T-helper 9 cell (primary cell): ENCODE measurements at regions not wholly inside any gene's neighbourhood (a gene's known extent, or its start where the extent isn't known, plus 50 kb on each side); places are given as distances from the start of the nearest gene placed in this dataset.

Experiments used
- DNase-seq: peaks from one replicate; pipeline ENCODE4 v3.0.0-alpha.2; 2020

DNA sequence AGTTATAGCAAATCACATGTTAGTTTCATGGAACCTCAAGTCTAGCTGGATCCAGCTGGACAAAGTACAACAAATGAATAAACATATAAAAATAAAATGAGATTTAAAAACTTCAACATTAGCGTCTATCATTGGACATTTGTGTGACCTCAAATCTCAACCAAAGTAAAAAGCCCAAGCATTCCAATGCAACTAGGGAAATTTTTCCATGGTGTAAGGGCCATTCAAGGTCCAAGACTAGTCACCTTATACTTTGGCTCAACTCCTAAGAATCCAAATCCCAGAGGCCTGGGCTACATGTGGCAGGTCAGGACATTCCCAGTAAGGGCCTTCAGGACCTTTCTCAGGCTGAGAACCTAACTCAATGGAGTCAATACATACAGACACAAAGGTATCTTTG, 137.4 kb upstream of the DMAC1 start:
- DNase-seq, result no peak

DNA sequence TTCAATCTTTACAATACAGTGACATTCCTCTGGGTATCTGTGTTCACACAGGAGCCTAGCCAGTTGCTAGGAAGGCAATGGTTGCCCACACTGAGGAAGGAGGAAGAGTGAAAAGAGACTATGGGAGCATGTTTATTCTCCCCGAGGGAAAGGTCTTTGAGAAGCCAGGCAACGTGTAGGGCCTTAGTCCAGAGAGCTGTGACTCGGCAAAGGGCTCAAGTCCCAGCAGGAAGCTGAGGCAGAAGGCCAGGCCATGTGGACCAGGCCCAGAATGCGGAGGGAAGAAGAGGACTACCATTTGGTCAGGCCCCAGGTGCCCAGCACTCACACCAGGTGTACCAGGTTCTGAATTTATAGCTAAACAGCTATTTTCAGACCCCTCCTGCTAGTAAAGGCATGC, 136.6 kb upstream of the DMAC1 start:
- peak; percentile 1 for DNase-seq

GRCh38 chr9:7935681-7936080, 136.1 kb upstream of the DMAC1 start:
- no peak for DNase-seq

DNA sequence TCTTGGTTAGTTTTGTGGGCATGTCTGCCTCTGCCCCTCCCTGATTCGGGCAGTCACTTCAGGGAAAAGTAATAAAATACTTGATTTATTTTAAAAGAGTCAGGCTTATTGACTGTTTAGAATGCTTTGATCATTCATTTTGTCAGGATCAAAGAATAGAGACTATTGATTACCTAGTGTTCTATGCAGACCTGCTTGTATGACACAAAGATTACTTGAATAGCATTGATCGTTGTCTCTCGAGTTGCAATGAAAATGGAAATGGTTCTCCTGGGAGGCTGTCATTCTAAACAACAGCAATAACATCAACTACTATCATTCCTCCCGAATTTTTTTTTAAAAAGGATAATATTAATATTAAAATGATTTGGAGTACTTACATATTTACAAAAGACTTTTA, 133.2 kb upstream of the DMAC1 start:
- no peak for DNase-seq

DNA sequence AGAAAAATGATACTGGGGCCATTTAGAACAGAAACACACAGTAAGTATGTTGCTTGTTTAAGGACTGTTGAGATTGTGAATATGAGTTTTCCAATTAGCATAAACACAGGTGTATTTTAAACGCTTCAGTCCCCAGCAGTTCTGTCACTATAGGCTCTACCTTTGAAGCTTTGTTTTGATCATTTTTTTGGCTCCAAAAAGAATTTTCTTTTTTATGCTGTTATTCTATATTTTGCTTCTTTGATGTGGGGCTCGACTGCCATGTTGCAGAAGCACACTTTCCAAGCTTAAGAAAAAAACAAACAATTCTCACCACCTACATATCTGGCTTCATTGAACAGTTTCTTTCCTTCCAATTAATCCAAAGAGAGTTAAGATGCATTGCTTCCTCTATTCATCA, 131.0 kb upstream of the DMAC1 start:
- no peak for DNase-seq

GRCh38 chr9:7921545-7922197, 122.1 kb upstream of the DMAC1 start:
- DNase-seq, result no peak

- DNase-seq, result no peak
Observed at GRCh38 chr9:7912037-7912535, 112.5 kb upstream of the DMAC1 start.

DNA sequence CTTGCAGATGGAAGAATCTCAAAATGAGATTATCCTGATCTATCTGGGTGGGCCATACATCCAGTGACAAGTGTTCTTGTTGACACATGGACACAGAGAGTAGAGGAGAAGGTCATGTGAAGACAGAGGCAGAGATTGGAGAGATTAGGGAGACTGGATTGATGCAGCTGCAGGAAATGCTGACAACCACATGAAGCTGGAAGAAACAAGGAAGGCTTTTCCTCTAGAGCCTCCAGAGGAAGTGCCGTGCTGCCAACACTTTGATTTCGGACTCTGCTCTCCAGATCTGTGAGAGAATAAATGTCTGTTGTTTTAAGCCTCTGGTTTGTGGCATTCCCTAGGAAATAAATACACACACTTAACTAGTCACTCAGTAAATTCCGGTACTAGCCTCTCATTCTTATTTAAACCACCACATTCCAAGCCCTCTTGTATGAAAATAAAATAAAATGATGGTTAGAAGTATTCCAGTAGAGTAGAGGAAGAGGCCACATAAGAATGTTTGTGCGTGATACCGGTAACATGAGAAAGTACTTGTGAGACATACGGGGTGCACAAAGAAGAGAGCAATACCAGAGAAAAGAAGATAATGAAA, 110.9 kb upstream of the DMAC1 start:
- no peak for DNase-seq

DNA sequence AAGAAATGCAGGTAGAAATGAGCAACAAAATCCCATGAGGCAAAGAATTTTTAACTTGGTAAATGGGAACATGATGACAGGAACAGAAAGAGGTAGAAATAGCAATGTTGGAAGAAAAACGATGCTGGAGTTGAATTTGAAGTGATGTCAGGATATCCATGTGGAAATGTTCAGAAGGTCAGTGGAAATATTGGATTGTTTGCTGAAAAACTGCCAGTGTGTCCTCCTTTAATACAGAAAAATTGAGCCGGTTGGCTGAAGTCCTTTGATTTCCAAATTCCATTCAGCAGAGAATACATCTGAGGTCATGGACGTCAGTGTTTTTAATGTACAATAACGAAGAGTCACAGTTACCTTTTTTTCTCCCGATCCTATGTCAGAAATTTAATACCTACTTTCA, 110.0 kb upstream of the DMAC1 start:
- DNase-seq, result no peak

GRCh38 chr9:7907551-7908337, 108.2 kb upstream of the DMAC1 start:
- DNase-seq, result no peak

- no peak for DNase-seq
Observed at GRCh38 chr9:7906783-7907550, 107.4 kb upstream of the DMAC1 start.

DNA sequence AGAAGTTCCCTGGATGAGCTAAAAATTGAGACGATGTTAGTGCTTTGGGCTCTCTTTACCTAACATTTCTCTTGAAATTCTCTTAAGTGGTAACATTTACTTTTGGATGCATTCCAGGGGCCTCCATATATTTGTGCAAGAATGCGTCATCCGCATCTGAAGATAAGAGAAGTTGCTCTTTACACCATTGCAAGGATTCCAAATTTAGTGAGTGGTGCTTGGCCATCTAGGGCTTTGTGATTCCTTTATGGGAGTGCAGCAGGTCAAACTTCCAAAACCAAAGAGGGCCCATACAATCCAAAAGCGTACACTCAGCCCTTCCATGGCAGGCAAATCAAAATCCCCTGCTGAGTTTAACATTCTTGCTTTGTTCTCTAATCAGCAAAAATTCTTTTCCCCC, 102.0 kb upstream of the DMAC1 start:
- DNase-seq, result no peak

DNA sequence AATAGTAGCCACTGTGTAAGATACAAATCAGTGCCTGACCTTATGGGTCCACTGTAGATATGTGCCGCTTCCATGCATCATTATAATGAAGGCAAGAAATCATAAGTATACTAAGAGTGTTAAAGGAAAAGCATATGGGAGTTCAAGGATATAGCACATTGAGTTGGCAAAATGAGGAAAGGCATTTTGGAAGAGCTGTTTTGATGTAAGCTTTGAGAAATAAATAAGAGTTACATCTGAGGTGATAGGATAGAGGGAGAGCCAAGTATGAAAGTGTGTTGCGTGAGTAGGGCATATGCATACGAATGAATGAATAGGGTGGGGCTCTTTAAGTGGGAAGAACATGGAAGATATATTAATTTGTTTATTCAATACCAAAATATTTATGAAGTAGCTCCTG, 101.0 kb upstream of the DMAC1 start:
- no peak for DNase-seq

DNA sequence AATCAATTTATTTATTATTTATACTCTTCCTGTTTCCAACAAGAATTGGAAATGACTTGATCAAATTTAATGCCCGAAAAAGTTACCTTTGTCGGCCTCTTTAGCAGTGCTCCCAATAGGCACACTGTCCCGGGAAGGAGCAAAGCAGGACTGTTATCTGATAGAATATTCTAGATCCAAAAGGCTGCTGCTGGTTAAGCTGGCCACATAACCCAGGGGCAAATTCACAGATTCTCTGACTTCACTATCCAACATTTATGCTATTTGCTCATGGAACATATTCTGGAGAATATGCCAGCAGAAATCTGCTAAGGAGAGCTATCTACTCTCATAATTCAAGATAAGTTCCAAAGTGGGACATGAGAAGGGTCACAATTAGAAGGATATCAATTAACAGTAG, 100.2 kb upstream of the DMAC1 start:
- no peak for DNase-seq

- no peak for DNase-seq
Observed at GRCh38 chr9:7894231-7894630, 94.7 kb upstream of the DMAC1 start.

- no peak for DNase-seq
Observed at GRCh38 chr9:7892975-7893374, 93.4 kb upstream of the DMAC1 start.

- no peak for DNase-seq
Observed at GRCh38 chr9:7879551-7880245, 80.1 kb upstream of the DMAC1 start.

- no peak for DNase-seq
Observed at GRCh38 chr9:7871977-7872730, 72.6 kb upstream of the DMAC1 start.

- DNase-seq, result no peak
Observed at GRCh38 chr9:7869340-7869739, 69.8 kb upstream of the DMAC1 start.

DNA sequence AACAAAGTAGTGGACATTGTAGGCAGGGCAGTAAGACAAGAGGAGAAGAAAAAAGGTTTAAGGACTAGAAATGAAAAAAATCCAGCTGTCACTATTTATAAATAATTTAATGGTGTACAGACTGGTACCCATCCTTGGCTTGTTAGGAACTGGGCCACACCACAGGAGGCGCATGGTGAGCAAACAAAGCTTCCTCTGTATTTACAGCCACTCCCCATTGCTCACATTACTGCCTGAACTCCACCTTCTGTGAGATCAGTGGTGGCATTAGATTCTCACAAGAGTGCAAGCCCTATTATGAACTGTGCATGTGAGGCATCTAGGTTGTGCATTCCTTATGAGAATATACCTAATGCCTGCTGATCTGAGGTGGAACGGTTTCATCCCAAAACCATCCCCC, 62.6 kb upstream of the DMAC1 start:
- DNase-seq, result no peak

DNA sequence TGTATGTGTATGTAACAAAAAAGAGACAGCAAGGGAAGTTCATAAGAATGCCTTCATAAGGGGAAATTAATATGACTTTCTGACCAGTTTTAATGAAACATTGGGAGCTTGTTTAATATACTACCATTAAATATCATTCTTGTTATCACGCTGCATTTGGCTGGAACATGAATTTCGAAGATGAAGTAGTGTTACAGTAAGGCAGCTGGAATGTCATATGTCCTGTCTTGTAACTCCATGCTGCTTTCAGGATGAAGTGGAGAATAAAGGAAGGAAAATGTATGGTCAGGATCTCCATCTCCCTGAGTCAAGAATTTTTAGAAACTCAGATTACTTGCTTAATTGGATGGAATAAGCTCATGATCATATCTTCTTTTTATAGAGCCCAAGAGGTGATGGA, 61.5 kb upstream of the DMAC1 start:
- DNase-seq, result no peak

DNA sequence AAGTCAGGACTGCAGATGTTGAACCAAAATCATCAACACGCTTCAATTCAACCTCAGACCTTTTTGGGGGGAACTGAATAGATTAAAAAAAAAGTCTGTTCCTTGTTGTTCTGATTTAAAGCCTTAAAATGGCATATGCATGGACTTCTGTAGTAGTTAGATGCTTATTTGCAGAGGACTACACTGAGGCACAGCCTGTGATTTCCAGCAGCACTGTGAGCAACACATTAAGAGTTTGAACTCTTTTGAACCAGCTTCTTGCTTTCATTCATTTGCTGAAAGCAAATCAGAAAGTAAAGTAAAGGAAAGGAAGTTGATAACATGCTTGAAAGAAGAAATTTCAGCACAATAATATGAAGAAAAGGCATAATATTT, 60.7 kb upstream of the DMAC1 start:
- DNase-seq, result no peak
